GM23338 (cell line): ENCODE measurements at regions not wholly inside any gene's neighbourhood (a gene's known extent, or its start where the extent isn't known, plus 50 kb on each side); places are given as distances from the start of the nearest gene placed in this dataset.

Experiments
- ATAC-seq: fragments of 200-7000 bp; cut with Tn5 transposase; 3 replicates; pipeline ENCODE4 v1.9.1; 2020
- DNase-seq: peaks from one replicate; pipeline ENCODE4 v3.0.0-alpha.2; 2015; ENCODE audit warnings: low spot score
- H2AFZ ChIP-seq: fragments of 200-600 bp; sonication (generic); 2 replicates; pipeline ENCODE4 v1.8.0; 2016; ENCODE audit warnings: antibody characterized with exemption, mild to moderate bottlenecking, moderate library complexity
- H3F3A ChIP-seq: fragments of 200-600 bp; sonication (generic); replicated peaks from 2 replicates; pipeline ENCODE4 v1.8.0; 2017; ENCODE audit warnings: antibody characterized with exemption, mixed run types, low read depth
- H3K27ac ChIP-seq: fragments of 200-600 bp; sonication (generic); 2 replicates; pipeline ENCODE4 v1.6.1; 2016; ENCODE audit warnings: low read depth
- H3K27me3 ChIP-seq: fragments of 200-600 bp; sonication (generic); 2 replicates; pipeline ENCODE4 v1.8.0; 2016; ENCODE audit warnings: mild to moderate bottlenecking, mixed run types, moderate library complexity; ENCODE audit not compliant: insufficient read depth
- H3K36me3 ChIP-seq: fragments of 200-600 bp; sonication (generic); 2 replicates; pipeline ENCODE4 v1.8.0; 2016; ENCODE audit warnings: mild to moderate bottlenecking; ENCODE audit not compliant: insufficient read depth
- H3K4me1 ChIP-seq: fragments of 200-600 bp; sonication (generic); 2 replicates; pipeline ENCODE4 v1.8.0; 2016; ENCODE audit warnings: mild to moderate bottlenecking, moderate library complexity; ENCODE audit not compliant: insufficient read depth
- H3K4me2 ChIP-seq: fragments of 200-600 bp; sonication (generic); 2 replicates; pipeline ENCODE4 v1.7.1; 2017; ENCODE audit warnings: mixed run types
- H3K4me3 ChIP-seq: fragments of 200-600 bp; sonication (generic); 2 replicates; pipeline ENCODE4 v1.6.1; 2016; ENCODE audit warnings: mixed run types
- H3K79me2 ChIP-seq: fragments of 200-600 bp; sonication (generic); replicated peaks from 2 replicates; pipeline ENCODE4 v1.8.0; 2017; ENCODE audit warnings: mild to moderate bottlenecking; ENCODE audit not compliant: insufficient read depth
- H3K9me2 ChIP-seq: fragments of 200-600 bp; sonication (generic); 2 replicates; pipeline ENCODE4 v1.8.0; 2017; ENCODE audit not compliant: insufficient read depth
- H4K20me1 ChIP-seq: fragments of 200-600 bp; sonication (generic); replicated peaks from 2 replicates; pipeline ENCODE4 v1.8.0; 2017; ENCODE audit warnings: mild to moderate bottlenecking; ENCODE audit not compliant: insufficient read depth
- H3K27ac Mint-ChIP-seq: 2 replicates; pipeline ENCODE4 v1.8.0; 2020; ENCODE audit warnings: inconsistent platforms, mild to moderate bottlenecking, moderate library complexity, mixed read lengths
- H3K27me3 Mint-ChIP-seq: 3 replicates; pipeline ENCODE4 v1.8.0; 2022; ENCODE audit warnings: low read depth, mild to moderate bottlenecking, moderate library complexity, mixed read lengths, inconsistent platforms; ENCODE audit not compliant: insufficient read depth, poor library complexity
- H3K36me3 Mint-ChIP-seq: 3 replicates; pipeline ENCODE4 v1.8.0; 2021; ENCODE audit warnings: low read depth, mild to moderate bottlenecking, inconsistent platforms, moderate library complexity, mixed read lengths
- H3K4me1 Mint-ChIP-seq: 3 replicates; pipeline ENCODE4 v1.8.0; 2020; ENCODE audit warnings: mild to moderate bottlenecking, inconsistent platforms, mixed read lengths
- H3K4me3 Mint-ChIP-seq: 3 replicates; pipeline ENCODE4 v1.8.0; 2021; ENCODE audit warnings: moderate library complexity, mild to moderate bottlenecking, inconsistent platforms, mixed read lengths
- H3K9me3 Mint-ChIP-seq: 3 replicates; pipeline ENCODE4 v1.8.0; 2020; ENCODE audit warnings: moderate library complexity, mild to moderate bottlenecking, inconsistent platforms, mixed read lengths
- CREB1 ChIP-seq: fragments of 250-450 bp; sonication (Bioruptor Pico); IDR thresholded peaks from 2 replicates; pipeline ENCODE4 v1.5.0; 2020; ENCODE audit warnings: low read depth, mild to moderate bottlenecking, moderate library complexity
- ETS1 ChIP-seq: IDR thresholded peaks from 2 replicates; pipeline ENCODE4 v1.6.1; 2016; ENCODE audit warnings: antibody characterized with exemption
- EZH2 ChIP-seq: fragments of 200-600 bp; sonication (generic); IDR thresholded peaks from one replicate; pipeline ENCODE4 v1.8.0; 2017; ENCODE audit warnings: antibody characterized with exemption, mild to moderate bottlenecking, low read depth; ENCODE audit not compliant: unreplicated experiment
- EZH2phosphoT487 ChIP-seq: fragments of 200-600 bp; sonication (generic); IDR thresholded peaks from one replicate; pipeline ENCODE4 v1.8.1; 2018; ENCODE audit warnings: antibody characterized with exemption; ENCODE audit not compliant: unreplicated experiment
- JUNB ChIP-seq: IDR thresholded peaks from one replicate; pipeline ENCODE4 v1.6.1; 2016; ENCODE audit warnings: antibody characterized with exemption; ENCODE audit not compliant: unreplicated experiment
- NANOG ChIP-seq: IDR thresholded peaks from 2 replicates; pipeline ENCODE4 v1.6.1; 2016; ENCODE audit warnings: antibody characterized with exemption, borderline replicate concordance
- POLR2AphosphoS5 ChIP-seq: IDR thresholded peaks from 2 replicates; pipeline ENCODE4 v1.6.1; 2016; ENCODE audit warnings: antibody characterized with exemption, low read depth
- STAT1 ChIP-seq: IDR thresholded peaks from one replicate; pipeline ENCODE4 v1.6.1; 2016; ENCODE audit warnings: antibody characterized with exemption; ENCODE audit not compliant: unreplicated experiment
- ZNF114 ChIP-seq: fragments of 250-450 bp; sonication (Bioruptor Pico); IDR thresholded peaks from 2 replicates; pipeline ENCODE4 v1.5.0; 2020; ENCODE audit warnings: mild to moderate bottlenecking, moderate library complexity
- ZNF331 ChIP-seq: fragments of 250-450 bp; sonication (Bioruptor Pico); IDR thresholded peaks from 2 replicates; pipeline ENCODE4 v1.5.0; 2020; ENCODE audit warnings: low read depth, mild to moderate bottlenecking, moderate library complexity
- ZNF462 ChIP-seq: fragments of 250-450 bp; sonication (Bioruptor Pico); IDR thresholded peaks from 2 replicates; pipeline ENCODE4 v1.5.0; 2020; ENCODE audit warnings: mild to moderate bottlenecking, moderate library complexity
- TF ChIP-seq, protein P1 (sequence below), 2 experiments: fragments of 200-600 bp in 1 of 2; sonication (generic) in 1 of 2; conservative IDR thresholded peaks; 2 replicates each; pipeline versions ENCODE4 v1.5.1 to v1.6.1; 2016 to 2017; ENCODE audit warnings: antibody characterized with exemption in 2 of 2, low read depth in 2 of 2, mild to moderate bottlenecking in 2 of 2, moderate library complexity in 1 of 2
- TF ChIP-seq, protein P2 (sequence below): IDR thresholded peaks from one replicate; pipeline ENCODE4 v1.6.1; 2018; ENCODE audit warnings: antibody characterized with exemption; ENCODE audit not compliant: unreplicated experiment

- Histone ChIP-seq H3F3A (no peaks in the 10 kb centered on the region), H3K4me2 (no peak overlapping the region), H3K79me2 (no peaks in the 10 kb centered on the region), H3K27ac (no peak overlapping the region), H3K4me1 (no peaks in the 10 kb centered on the region), H2AFZ (no peak overlapping the region), H3K27me3 (no peaks in the 10 kb centered on the region), H3K9me2 (0 out of 2 replicates have a peak, but pooled peaks cover 6% of the 10 kb centered on the region), H3K4me3 (no peak overlapping the region), H3K36me3 (no peaks in the 10 kb centered on the region), H4K20me1 (no peaks in the 10 kb centered on the region)
- Mint-ChIP-seq H3K4me1 (no peaks in the 10 kb centered on the region), H3K36me3 (no peaks in the 10 kb centered on the region), H3K4me3 (no peak overlapping the region), H3K27me3 (peaks cover 2% of the 10 kb centered on the region), H3K9me3 (no peaks in the 10 kb centered on the region; the same call in 2 of the 3 replicates), H3K27ac (no peak overlapping the region)
- DNase-seq (no peak), ATAC-seq (no peak)
- TF ChIP-seq JUNB (no peak), ZNF462 (CRISPR knock-in tag) (no peak), ZNF114 (no peak), CREB1 (no peak), EZH2phosphoT487 (no peak), NANOG (no peak), STAT1 (no peak), EZH2 (no peak), POLR2AphosphoS5 (no peak), ETS1 (no peak), ZNF331 (CRISPR knock-in tag) (no peak)
- TF ChIP-seq, protein P1, sequence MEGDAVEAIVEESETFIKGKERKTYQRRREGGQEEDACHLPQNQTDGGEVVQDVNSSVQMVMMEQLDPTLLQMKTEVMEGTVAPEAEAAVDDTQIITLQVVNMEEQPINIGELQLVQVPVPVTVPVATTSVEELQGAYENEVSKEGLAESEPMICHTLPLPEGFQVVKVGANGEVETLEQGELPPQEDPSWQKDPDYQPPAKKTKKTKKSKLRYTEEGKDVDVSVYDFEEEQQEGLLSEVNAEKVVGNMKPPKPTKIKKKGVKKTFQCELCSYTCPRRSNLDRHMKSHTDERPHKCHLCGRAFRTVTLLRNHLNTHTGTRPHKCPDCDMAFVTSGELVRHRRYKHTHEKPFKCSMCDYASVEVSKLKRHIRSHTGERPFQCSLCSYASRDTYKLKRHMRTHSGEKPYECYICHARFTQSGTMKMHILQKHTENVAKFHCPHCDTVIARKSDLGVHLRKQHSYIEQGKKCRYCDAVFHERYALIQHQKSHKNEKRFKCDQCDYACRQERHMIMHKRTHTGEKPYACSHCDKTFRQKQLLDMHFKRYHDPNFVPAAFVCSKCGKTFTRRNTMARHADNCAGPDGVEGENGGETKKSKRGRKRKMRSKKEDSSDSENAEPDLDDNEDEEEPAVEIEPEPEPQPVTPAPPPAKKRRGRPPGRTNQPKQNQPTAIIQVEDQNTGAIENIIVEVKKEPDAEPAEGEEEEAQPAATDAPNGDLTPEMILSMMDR (conservative IDR thresholded peaks at IDR 0.05; ENCODE audit: low read depth in 2 of 2), result no peak
- TF ChIP-seq, protein P2, sequence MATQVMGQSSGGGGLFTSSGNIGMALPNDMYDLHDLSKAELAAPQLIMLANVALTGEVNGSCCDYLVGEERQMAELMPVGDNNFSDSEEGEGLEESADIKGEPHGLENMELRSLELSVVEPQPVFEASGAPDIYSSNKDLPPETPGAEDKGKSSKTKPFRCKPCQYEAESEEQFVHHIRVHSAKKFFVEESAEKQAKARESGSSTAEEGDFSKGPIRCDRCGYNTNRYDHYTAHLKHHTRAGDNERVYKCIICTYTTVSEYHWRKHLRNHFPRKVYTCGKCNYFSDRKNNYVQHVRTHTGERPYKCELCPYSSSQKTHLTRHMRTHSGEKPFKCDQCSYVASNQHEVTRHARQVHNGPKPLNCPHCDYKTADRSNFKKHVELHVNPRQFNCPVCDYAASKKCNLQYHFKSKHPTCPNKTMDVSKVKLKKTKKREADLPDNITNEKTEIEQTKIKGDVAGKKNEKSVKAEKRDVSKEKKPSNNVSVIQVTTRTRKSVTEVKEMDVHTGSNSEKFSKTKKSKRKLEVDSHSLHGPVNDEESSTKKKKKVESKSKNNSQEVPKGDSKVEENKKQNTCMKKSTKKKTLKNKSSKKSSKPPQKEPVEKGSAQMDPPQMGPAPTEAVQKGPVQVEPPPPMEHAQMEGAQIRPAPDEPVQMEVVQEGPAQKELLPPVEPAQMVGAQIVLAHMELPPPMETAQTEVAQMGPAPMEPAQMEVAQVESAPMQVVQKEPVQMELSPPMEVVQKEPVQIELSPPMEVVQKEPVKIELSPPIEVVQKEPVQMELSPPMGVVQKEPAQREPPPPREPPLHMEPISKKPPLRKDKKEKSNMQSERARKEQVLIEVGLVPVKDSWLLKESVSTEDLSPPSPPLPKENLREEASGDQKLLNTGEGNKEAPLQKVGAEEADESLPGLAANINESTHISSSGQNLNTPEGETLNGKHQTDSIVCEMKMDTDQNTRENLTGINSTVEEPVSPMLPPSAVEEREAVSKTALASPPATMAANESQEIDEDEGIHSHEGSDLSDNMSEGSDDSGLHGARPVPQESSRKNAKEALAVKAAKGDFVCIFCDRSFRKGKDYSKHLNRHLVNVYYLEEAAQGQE, result no peak
These were observed 118.9 kb upstream of the EGR2 start for GRCh38 chr10:62935022-62935421.
